ENCODE measurements at regions not wholly inside any gene's neighbourhood (a gene's known extent, or its start where the extent isn't known, plus 50 kb on each side); places are given as distances from the start of the nearest gene placed in this dataset.

- DNase-seq (ENCODE audit: low read depth) = no peak
- TF ChIP-seq, protein P1, sequence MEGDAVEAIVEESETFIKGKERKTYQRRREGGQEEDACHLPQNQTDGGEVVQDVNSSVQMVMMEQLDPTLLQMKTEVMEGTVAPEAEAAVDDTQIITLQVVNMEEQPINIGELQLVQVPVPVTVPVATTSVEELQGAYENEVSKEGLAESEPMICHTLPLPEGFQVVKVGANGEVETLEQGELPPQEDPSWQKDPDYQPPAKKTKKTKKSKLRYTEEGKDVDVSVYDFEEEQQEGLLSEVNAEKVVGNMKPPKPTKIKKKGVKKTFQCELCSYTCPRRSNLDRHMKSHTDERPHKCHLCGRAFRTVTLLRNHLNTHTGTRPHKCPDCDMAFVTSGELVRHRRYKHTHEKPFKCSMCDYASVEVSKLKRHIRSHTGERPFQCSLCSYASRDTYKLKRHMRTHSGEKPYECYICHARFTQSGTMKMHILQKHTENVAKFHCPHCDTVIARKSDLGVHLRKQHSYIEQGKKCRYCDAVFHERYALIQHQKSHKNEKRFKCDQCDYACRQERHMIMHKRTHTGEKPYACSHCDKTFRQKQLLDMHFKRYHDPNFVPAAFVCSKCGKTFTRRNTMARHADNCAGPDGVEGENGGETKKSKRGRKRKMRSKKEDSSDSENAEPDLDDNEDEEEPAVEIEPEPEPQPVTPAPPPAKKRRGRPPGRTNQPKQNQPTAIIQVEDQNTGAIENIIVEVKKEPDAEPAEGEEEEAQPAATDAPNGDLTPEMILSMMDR (IDR thresholded peaks at IDR 0.05; ENCODE audit: insufficient read depth, low read length, severe bottlenecking) = no peak
- H3K36me3 ChIP-seq (ENCODE audit: control insufficient read depth, insufficient read depth, low read length) = no peaks in the 10 kb centered on the region
- no peak overlapping the region for H3K4me3 ChIP-seq (ENCODE audit: low read depth, low read length)
- no peaks in the 10 kb centered on the region for H3K27me3 ChIP-seq (ENCODE audit: control insufficient read depth, insufficient read depth, low read length)
- FAIRE-seq = no peak
Measured at GRCh38 chr10:44308935-44309334, 76.0 kb downstream of the CXCL12 start.

DNA sequence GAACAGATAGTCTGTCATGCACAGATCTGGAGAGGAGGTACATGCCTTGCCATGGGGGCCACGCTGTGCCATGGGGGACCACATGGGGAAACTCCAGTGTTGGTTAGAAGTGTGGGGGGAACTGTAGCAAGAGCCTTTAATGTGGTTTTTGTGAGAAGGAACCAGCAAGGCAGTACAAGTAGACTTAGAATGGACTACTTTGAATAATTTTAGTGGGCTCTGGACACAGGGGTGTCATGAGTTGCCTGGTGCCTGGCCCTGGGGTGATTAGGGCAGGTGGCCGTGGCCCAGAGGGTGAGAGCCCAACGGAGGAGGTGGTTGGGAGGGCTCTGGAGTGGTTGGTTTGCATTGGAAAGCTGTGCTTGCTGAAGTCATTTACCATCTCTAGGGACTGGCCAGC is 77.2 kb downstream of the CXCL12 start:
- no peak for DNase-seq (ENCODE audit: low read depth)
- Histone ChIP-seq H3K4me3 (ENCODE audit: low read depth, low read length) (no peak overlapping the region), H3K36me3 (ENCODE audit: control insufficient read depth, insufficient read depth, low read length) (no peaks in the 10 kb centered on the region), H3K27me3 (ENCODE audit: control insufficient read depth, insufficient read depth, low read length) (no peaks in the 10 kb centered on the region)
- TF ChIP-seq, protein P1 (IDR thresholded peaks at IDR 0.05; ENCODE audit: insufficient read depth, low read length, severe bottlenecking) = no peak
- FAIRE-seq = no peak

DNA sequence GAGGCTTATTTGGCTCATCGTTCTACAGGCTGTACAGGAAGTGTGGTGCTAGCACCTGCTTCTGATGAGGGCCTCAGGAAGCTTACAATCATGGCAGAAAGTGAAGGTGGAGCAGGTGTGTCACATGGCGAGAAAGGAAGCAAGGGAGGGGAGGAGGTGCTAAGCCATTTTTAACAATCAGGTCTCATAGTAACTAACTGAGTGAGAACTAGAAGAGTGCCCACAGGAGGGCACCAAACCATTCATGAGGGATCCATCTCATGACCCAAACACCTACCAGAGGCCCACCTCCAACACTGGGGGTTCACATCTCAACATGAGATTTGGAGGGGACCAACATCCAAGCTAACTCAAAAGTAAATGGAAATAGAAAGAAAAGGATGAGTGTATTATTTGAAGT is 78.1 kb downstream of the CXCL12 start:
- DNase-seq (ENCODE audit: low read depth) = no peak
- TF ChIP-seq, protein P1 (IDR thresholded peaks at IDR 0.05; ENCODE audit: insufficient read depth, low read length, severe bottlenecking) = no peak
- Histone ChIP-seq H3K36me3 (ENCODE audit: control insufficient read depth, insufficient read depth, low read length) (no peaks in the 10 kb centered on the region), H3K4me3 (ENCODE audit: low read depth, low read length) (no peak overlapping the region), H3K27me3 (ENCODE audit: control insufficient read depth, insufficient read depth, low read length) (no peaks in the 10 kb centered on the region)
- no peak for FAIRE-seq

GRCh38 chr10:44306147-44306710 is 78.7 kb downstream of the CXCL12 start:
- no peak for FAIRE-seq
- Histone ChIP-seq H3K27me3 (ENCODE audit: control insufficient read depth, insufficient read depth, low read length) (no peaks in the 10 kb centered on the region), H3K36me3 (ENCODE audit: control insufficient read depth, insufficient read depth, low read length) (no peaks in the 10 kb centered on the region), H3K4me3 (ENCODE audit: low read depth, low read length) (no peak overlapping the region)
- peak; percentile 6 for DNase-seq (ENCODE audit: low read depth)
- TF ChIP-seq, protein P1 (IDR thresholded peaks at IDR 0.05; ENCODE audit: insufficient read depth, low read length, severe bottlenecking) = no peak

DNA sequence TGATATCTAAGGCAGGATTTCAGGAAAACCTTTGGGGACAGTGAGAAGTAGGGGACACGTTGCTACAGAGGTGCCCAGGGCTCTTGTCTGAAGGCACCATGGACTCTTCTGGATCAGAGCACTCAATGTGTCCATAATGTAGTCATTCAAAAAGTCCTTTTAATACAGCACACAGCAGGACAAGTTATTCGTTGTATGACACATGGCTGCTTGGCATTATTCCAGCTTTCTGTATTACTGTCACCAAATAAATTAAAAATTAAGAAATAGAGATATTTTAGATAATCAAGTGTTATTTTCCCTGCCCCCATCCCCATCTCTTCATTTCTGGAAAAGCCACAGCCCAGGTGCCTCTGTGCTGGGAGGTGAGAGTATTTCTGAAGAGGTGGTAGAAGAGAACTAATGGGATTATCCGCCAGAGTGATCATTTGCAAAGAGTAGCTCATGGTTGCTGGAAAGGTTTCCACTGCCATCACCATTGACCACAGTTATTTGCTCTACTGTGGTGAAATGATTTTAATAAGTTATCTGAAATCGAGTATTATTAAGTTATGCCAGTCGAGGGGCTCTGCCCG is 83.0 kb downstream of the CXCL12 start:
- H3K36me3 ChIP-seq (ENCODE audit: control insufficient read depth, insufficient read depth, low read length) = no peaks in the 10 kb centered on the region
- DNase-seq (ENCODE audit: low read depth) (no peak), FAIRE-seq (no peak)
- no peak overlapping the region for H3K4me3 ChIP-seq (ENCODE audit: low read depth, low read length)
- TF ChIP-seq, protein P1 (IDR thresholded peaks at IDR 0.05; ENCODE audit: insufficient read depth, low read length, severe bottlenecking) = no peak
- no peaks in the 10 kb centered on the region for H3K27me3 ChIP-seq (ENCODE audit: control insufficient read depth, insufficient read depth, low read length)

Measured in bronchial epithelial cell (primary cell).